GM06990 (cell line): ENCODE measurements at regions not wholly inside any gene's neighbourhood (a gene's known extent, or its start where the extent isn't known, plus 50 kb on each side); places are given as distances from the start of the nearest gene placed in this dataset.

Experiments used
- DNase-seq: peaks from one replicate; pipeline ENCODE4 v3.0.0-alpha.2; 2011; ENCODE audit not compliant: insufficient read length; ENCODE audit errors: extremely low read depth
- H3K27me3 ChIP-seq: replicated peaks from 2 replicates; pipeline ENCODE4 v1.6.0; 2011; ENCODE audit warnings: low read length; ENCODE audit not compliant: control insufficient read depth, insufficient read depth
- H3K36me3 ChIP-seq: 2 replicates; pipeline ENCODE4 v1.5.1; 2011; ENCODE audit warnings: low read length; ENCODE audit not compliant: control insufficient read depth, insufficient read depth
- H3K4me3 ChIP-seq: replicated peaks from 2 replicates; pipeline ENCODE4 v1.5.1; 2011; ENCODE audit warnings: low read depth, mild to moderate bottlenecking, control low read depth, low read length
- TF ChIP-seq, protein P1 (sequence below): IDR thresholded peaks from 2 replicates; pipeline ENCODE4 v1.5.1; 2011; ENCODE audit warnings: low read length, control low read depth, mild to moderate bottlenecking, inconsistent platforms; ENCODE audit not compliant: insufficient read depth, poor library complexity, severe bottlenecking

DNA sequence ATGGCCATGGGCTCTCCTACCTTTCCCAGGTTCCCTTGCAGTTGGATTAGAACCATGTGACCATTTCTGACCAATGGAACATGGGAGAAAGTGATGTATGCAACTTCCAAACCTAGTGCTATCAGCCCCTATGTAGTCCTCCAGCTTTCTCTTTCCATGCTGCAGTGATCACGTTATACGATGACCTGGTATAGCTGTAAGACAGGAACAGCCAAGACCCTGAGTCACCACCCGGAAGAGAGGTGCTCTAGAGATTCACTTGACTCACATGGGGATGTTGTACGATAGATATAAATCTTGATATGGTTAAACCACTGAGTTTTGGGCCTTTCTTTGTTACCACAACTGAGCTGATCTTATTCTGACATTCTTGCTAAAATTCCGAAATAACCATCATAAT lies 65.1 kb downstream of the NOG start:
- DNase-seq: no peak
- TF ChIP-seq, protein P1, sequence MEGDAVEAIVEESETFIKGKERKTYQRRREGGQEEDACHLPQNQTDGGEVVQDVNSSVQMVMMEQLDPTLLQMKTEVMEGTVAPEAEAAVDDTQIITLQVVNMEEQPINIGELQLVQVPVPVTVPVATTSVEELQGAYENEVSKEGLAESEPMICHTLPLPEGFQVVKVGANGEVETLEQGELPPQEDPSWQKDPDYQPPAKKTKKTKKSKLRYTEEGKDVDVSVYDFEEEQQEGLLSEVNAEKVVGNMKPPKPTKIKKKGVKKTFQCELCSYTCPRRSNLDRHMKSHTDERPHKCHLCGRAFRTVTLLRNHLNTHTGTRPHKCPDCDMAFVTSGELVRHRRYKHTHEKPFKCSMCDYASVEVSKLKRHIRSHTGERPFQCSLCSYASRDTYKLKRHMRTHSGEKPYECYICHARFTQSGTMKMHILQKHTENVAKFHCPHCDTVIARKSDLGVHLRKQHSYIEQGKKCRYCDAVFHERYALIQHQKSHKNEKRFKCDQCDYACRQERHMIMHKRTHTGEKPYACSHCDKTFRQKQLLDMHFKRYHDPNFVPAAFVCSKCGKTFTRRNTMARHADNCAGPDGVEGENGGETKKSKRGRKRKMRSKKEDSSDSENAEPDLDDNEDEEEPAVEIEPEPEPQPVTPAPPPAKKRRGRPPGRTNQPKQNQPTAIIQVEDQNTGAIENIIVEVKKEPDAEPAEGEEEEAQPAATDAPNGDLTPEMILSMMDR: no peak

GRCh38 chr17:56659622-56660021 lies 66.1 kb downstream of the NOG start:
- Histone ChIP-seq H3K36me3 (no peaks in the 10 kb centered on the region), H3K4me3 (no peak overlapping the region), H3K27me3 (no peaks in the 10 kb centered on the region)
- no peak for DNase-seq
- TF ChIP-seq, protein P1: no peak

More for the DNA sequence above, 65.1 kb downstream of the NOG start:
- Histone ChIP-seq H3K36me3 (no peaks in the 10 kb centered on the region), H3K4me3 (no peak overlapping the region), H3K27me3 (no peaks in the 10 kb centered on the region)

DNA sequence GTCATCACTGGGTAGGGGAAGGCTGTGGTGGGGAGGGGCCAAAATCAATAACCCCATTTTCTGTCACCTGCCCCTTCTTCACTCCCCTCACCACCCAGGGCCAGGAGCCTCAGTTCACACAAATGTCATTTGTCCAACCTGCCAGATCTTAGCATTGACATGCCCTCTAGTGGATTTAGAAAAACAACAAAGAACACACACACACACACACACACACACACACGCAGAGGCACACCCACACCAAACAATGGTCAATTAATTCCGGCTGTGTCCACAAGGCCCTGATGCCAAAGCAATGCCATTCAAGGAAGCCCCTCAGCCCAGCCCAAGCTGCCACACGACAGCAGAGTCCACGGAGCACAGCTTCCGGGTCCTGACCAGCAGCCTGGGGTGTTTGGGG lies 68.4 kb downstream of the NOG start:
- no peak for DNase-seq
- no peaks in the 10 kb centered on the region for H3K27me3 ChIP-seq
- no peaks in the 10 kb centered on the region for H3K36me3 ChIP-seq
- TF ChIP-seq, protein P1: no peak
- H3K4me3 ChIP-seq: no peak overlapping the region

GRCh38 chr17:56665864-56666263 lies 72.4 kb downstream of the NOG start:
- H3K36me3 ChIP-seq: no peaks in the 10 kb centered on the region
- DNase-seq: no peak

GRCh38 chr17:56667925-56668458 lies 74.5 kb downstream of the NOG start:
- no peak overlapping the region for H3K4me3 ChIP-seq
- no peaks in the 10 kb centered on the region for H3K36me3 ChIP-seq
- TF ChIP-seq, protein P1: no peak
- DNase-seq: no peak
- no peaks in the 10 kb centered on the region; the same call in 1 of the 2 replicates for H3K27me3 ChIP-seq

More at GRCh38 chr17:56665864-56666263, 72.4 kb downstream of the NOG start:
- Histone ChIP-seq H3K4me3 (no peak overlapping the region), H3K27me3 (no peaks in the 10 kb centered on the region)
- TF ChIP-seq, protein P1: no peak

GRCh38 chr17:56672195-56672594 lies 78.7 kb downstream of the NOG start:
- no peak for DNase-seq
- Histone ChIP-seq H3K36me3 (no peaks in the 10 kb centered on the region), H3K4me3 (no peak overlapping the region), H3K27me3 (peaks cover 4% of the 10 kb centered on the region)
- TF ChIP-seq, protein P1: no peak
